ENCODE measurements at regions not wholly inside any gene's neighbourhood (a gene's known extent, or its start where the extent isn't known, plus 50 kb on each side); places are given as distances from the start of the nearest gene placed in this dataset.

DNA sequence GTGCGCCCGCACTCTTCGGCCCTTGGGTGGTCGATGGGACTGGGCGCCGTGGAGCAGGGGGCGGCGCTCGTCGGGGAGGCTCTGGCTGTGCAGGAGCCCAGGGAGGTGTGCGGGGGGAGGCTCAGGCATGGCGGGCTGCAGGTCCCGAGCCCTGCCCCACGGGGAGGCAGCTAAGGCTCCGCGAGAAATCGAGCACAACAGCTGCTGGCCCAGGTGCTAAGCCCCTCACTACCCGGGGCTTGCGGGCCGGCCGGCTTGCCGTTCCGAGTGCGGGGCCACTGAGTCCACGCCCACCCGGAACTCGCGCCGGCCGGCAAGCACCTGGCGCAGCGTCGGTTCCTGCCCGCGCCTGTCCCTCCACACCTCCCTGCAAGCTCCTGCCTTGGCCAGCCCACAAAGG is 462.3 kb upstream of the JARID2 start:
- no peaks in the 10 kb centered on the region for H3K36me3 ChIP-seq (ENCODE audit: control insufficient read depth, insufficient read depth, low read length)
- H3K4me3 ChIP-seq (ENCODE audit: low read depth, low read length) = no peak overlapping the region
- no peaks in the 10 kb centered on the region for H3K27me3 ChIP-seq (ENCODE audit: control insufficient read depth, insufficient read depth, low read length)
- TF ChIP-seq, protein P1, sequence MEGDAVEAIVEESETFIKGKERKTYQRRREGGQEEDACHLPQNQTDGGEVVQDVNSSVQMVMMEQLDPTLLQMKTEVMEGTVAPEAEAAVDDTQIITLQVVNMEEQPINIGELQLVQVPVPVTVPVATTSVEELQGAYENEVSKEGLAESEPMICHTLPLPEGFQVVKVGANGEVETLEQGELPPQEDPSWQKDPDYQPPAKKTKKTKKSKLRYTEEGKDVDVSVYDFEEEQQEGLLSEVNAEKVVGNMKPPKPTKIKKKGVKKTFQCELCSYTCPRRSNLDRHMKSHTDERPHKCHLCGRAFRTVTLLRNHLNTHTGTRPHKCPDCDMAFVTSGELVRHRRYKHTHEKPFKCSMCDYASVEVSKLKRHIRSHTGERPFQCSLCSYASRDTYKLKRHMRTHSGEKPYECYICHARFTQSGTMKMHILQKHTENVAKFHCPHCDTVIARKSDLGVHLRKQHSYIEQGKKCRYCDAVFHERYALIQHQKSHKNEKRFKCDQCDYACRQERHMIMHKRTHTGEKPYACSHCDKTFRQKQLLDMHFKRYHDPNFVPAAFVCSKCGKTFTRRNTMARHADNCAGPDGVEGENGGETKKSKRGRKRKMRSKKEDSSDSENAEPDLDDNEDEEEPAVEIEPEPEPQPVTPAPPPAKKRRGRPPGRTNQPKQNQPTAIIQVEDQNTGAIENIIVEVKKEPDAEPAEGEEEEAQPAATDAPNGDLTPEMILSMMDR (IDR thresholded peaks at IDR 0.05; ENCODE audit: insufficient read depth, low read length, poor library complexity, severe bottlenecking) = no peak
- DNase-seq (ENCODE audit: low read depth) = no peak

DNA sequence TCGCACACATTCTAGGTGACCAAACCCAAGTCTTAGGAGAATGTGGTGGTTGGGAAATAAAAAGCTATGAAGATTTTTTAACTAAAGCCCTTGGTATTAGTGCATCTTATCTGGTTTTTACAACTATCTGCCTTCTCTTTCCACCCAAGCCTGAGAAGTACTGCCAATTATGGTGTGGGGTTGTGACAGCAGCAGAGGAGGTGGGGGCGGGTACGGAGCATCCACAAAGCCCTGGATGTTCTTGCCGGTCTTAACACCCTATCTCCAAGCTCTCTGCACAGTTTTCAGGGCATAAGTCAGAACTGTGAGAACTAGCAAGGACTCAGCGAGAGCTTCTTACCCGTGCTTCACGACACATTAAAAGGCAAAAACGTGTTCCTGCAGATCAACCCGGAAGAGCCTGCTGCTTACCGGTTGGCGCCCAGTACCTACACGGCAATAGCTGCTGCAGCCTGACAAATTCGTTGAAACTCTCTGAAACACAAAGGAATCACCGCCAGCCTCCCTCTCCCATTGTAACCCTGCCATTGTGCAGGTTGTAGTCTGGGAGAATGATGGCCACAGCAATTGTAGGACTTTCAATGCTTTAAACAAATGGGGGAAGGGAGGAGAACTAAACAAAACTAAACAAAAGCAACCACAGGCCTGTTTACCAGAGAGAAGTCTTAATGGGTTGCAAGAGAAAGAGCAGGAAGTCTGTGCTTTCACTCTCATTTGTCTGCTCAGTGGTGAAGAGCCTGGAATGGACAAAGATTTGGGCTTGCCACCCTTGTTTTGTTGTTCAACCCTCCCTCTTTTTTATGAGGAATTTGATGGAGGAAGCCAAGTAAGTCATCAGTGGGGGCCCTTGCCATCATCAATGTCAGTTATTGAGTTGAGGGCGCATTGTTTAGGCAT is 461.0 kb upstream of the JARID2 start:
- Histone ChIP-seq H3K27me3 (ENCODE audit: control insufficient read depth, insufficient read depth, low read length) (no peaks in the 10 kb centered on the region), H3K36me3 (ENCODE audit: control insufficient read depth, insufficient read depth, low read length) (no peaks in the 10 kb centered on the region), H3K4me3 (ENCODE audit: low read depth, low read length) (no peak overlapping the region)
- no peak for DNase-seq (ENCODE audit: low read depth)
- TF ChIP-seq, protein P1 (IDR thresholded peaks at IDR 0.05; ENCODE audit: insufficient read depth, low read length, poor library complexity, severe bottlenecking) = no peak

GRCh38 chr6:14785493-14785790 is 460.4 kb upstream of the JARID2 start:
- TF ChIP-seq, protein P1 (IDR thresholded peaks at IDR 0.05; ENCODE audit: insufficient read depth, low read length, poor library complexity, severe bottlenecking) = no peak
- H3K27me3 ChIP-seq (ENCODE audit: control insufficient read depth, insufficient read depth, low read length) = no peaks in the 10 kb centered on the region
- no peak overlapping the region for H3K4me3 ChIP-seq (ENCODE audit: low read depth, low read length)
- no peaks in the 10 kb centered on the region for H3K36me3 ChIP-seq (ENCODE audit: control insufficient read depth, insufficient read depth, low read length)
- no peak for DNase-seq (ENCODE audit: low read depth)

GRCh38 chr6:14786008-14786407 is 459.9 kb upstream of the JARID2 start:
- TF ChIP-seq, protein P1 (IDR thresholded peaks at IDR 0.05; ENCODE audit: insufficient read depth, low read length, poor library complexity, severe bottlenecking) = no peak
- no peaks in the 10 kb centered on the region for H3K27me3 ChIP-seq (ENCODE audit: control insufficient read depth, insufficient read depth, low read length)

GRCh38 chr6:14786455-14786854 is 459.4 kb upstream of the JARID2 start:
- no peaks in the 10 kb centered on the region for H3K27me3 ChIP-seq (ENCODE audit: control insufficient read depth, insufficient read depth, low read length)
- no peak for DNase-seq (ENCODE audit: low read depth)
- TF ChIP-seq, protein P1 (IDR thresholded peaks at IDR 0.05; ENCODE audit: insufficient read depth, low read length, poor library complexity, severe bottlenecking) = no peak
- no peaks in the 10 kb centered on the region for H3K36me3 ChIP-seq (ENCODE audit: control insufficient read depth, insufficient read depth, low read length)
- H3K4me3 ChIP-seq (ENCODE audit: low read depth, low read length) = no peak overlapping the region

More at GRCh38 chr6:14786008-14786407, 459.9 kb upstream of the JARID2 start:
- H3K36me3 ChIP-seq (ENCODE audit: control insufficient read depth, insufficient read depth, low read length) = no peaks in the 10 kb centered on the region
- H3K4me3 ChIP-seq (ENCODE audit: low read depth, low read length) = no peak overlapping the region
- no peak for DNase-seq (ENCODE audit: low read depth)

- Histone ChIP-seq H3K36me3 (ENCODE audit: control insufficient read depth, insufficient read depth, low read length) (no peaks in the 10 kb centered on the region), H3K4me3 (ENCODE audit: low read depth, low read length) (no peak overlapping the region), H3K27me3 (ENCODE audit: control insufficient read depth, insufficient read depth, low read length) (no peaks in the 10 kb centered on the region)
- TF ChIP-seq, protein P1 (IDR thresholded peaks at IDR 0.05; ENCODE audit: insufficient read depth, low read length, poor library complexity, severe bottlenecking) = no peak
- DNase-seq (ENCODE audit: low read depth) = no peak
These were observed 458.6 kb upstream of the JARID2 start for GRCh38 chr6:14787250-14787649.
